Loucy (cell line): ENCODE measurements at regions not wholly inside any gene's neighbourhood (a gene's known extent, or its start where the extent isn't known, plus 50 kb on each side); places are given as distances from the start of the nearest gene placed in this dataset.

ENCODE experiments used
- CTCF ChIP-seq: fragments of 200-600 bp; sonication (generic); conservative IDR thresholded peaks from 2 replicates; pipeline ENCODE4 v1.5.1; 2014; ENCODE audit warnings: mild to moderate bottlenecking, antibody characterized with exemption, low read length
- EZH2phosphoT487 ChIP-seq: fragments of 200-600 bp; IDR thresholded peaks from 2 replicates; pipeline ENCODE4 v1.6.1; 2018; ENCODE audit warnings: antibody characterized with exemption, mild to moderate bottlenecking, moderate library complexity, borderline replicate concordance

GRCh38 chrX:6464726-6465125 is 70.2 kb downstream of the VCX3A start:
- TF ChIP-seq CTCF (no peak), EZH2phosphoT487 (no peak)
